ENCODE measurements at regions not wholly inside any gene's neighbourhood (a gene's known extent, or its start where the extent isn't known, plus 50 kb on each side); places are given as distances from the start of the nearest gene placed in this dataset.
"Not testable (repeated sequence)": the region's sequence is repeated elsewhere in the genome, so short reads cannot be mapped to it uniquely, and the experiment has no call there.

GRCh38 chr10:22801785-22802184, 87.4 kb upstream of the PIP4K2A start:
- POLR2A ChIA-PET: no interaction called here
- Mint-ChIP-seq H3K27ac (no peak overlapping the region), H3K27me3 (no peaks in the 10 kb centered on the region), H3K9me3 (no peaks in the 10 kb centered on the region), H3K4me1 (ENCODE audit: low read depth) (no peaks in the 10 kb centered on the region), H3K36me3 (ENCODE audit: low read depth) (no peaks in the 10 kb centered on the region), H3K4me3 (no peak overlapping the region)
- DNase-seq (no peak), ATAC-seq (ENCODE audit: poor library complexity) (no peak)
- CTCF ChIA-PET: interaction anchor here (0.6 kb wide), 1 partner anchor 32 kb away, joined by 3 read pairs; no protein-coding TSS in a partner anchor
- intact Hi-C loops (cut with DNase I, micrococcal nuclease): no loop called here
- no peak overlapping the region for H3K4me3 ChIP-seq (ENCODE audit: low read length)
- H3K4me1 ChIP-seq (ENCODE audit: insufficient read depth, low read length): no peaks in the 10 kb centered on the region
- H3K27ac ChIP-seq (ENCODE audit: low read depth in 1 of 2, low read length in 2 of 2): no peak overlapping the region
- TF ChIP-seq CTCF (IDR thresholded peaks at IDR 0.05): no peak
- no peaks in the 10 kb centered on the region for H3K27me3 ChIP-seq (ENCODE audit: control insufficient read depth in 1 of 2, insufficient read depth in 2 of 2, low read length in 2 of 2)
- no peaks in the 10 kb centered on the region for H3K36me3 ChIP-seq (ENCODE audit: insufficient read depth, low read length)
- no peaks in the 10 kb centered on the region for H3K9me3 ChIP-seq (ENCODE audit: control insufficient read depth in 1 of 2, insufficient read depth in 1 of 2, low read length in 2 of 2)

GRCh38 chr10:22797796-22798195, 83.4 kb upstream of the PIP4K2A start:
- H3K9me3 Mint-ChIP-seq; CTCF ChIA-PET; H3K27me3 Mint-ChIP-seq; ATAC-seq (ENCODE audit: poor library complexity); intact Hi-C loops (cut with DNase I, micrococcal nuclease); H3K4me1 Mint-ChIP-seq (ENCODE audit: low read depth); H3K27ac ChIP-seq (ENCODE audit: low read depth in 1 of 2, low read length in 2 of 2); H3K27ac Mint-ChIP-seq; DNase-seq; H3K4me3 ChIP-seq (ENCODE audit: low read length); H3K36me3 Mint-ChIP-seq (ENCODE audit: low read depth); H3K4me1 ChIP-seq (ENCODE audit: insufficient read depth, low read length); H3K27me3 ChIP-seq (ENCODE audit: control insufficient read depth in 1 of 2, insufficient read depth in 2 of 2, low read length in 2 of 2); H3K36me3 ChIP-seq (ENCODE audit: insufficient read depth, low read length); H3K4me3 Mint-ChIP-seq; H3K9me3 ChIP-seq (ENCODE audit: control insufficient read depth in 1 of 2, insufficient read depth in 1 of 2, low read length in 2 of 2): not testable (repeated sequence)
- POLR2A ChIA-PET: interaction anchor here (0.7 kb wide), 1 partner anchor 138 kb away, joined by 5 read pairs; no protein-coding TSS in a partner anchor

GRCh38 chr10:22795546-22795945, 81.2 kb upstream of the PIP4K2A start:
- H3K27ac Mint-ChIP-seq: no peak overlapping the region
- Histone ChIP-seq H3K4me3 (ENCODE audit: low read length) (no peak overlapping the region), H3K9me3 (ENCODE audit: control insufficient read depth in 1 of 2, insufficient read depth in 1 of 2, low read length in 2 of 2) (no peaks in the 10 kb centered on the region), H3K36me3 (ENCODE audit: insufficient read depth, low read length) (no peaks in the 10 kb centered on the region), H3K4me1 (ENCODE audit: insufficient read depth, low read length) (no peaks in the 10 kb centered on the region), H3K27me3 (ENCODE audit: control insufficient read depth in 1 of 2, insufficient read depth in 2 of 2, low read length in 2 of 2) (no peaks in the 10 kb centered on the region), H3K27ac (ENCODE audit: low read depth in 1 of 2, low read length in 2 of 2) (no peak overlapping the region)
- no peaks in the 10 kb centered on the region for H3K27me3 Mint-ChIP-seq
- H3K36me3 Mint-ChIP-seq (ENCODE audit: low read depth): no peaks in the 10 kb centered on the region
- no peaks in the 10 kb centered on the region for H3K4me1 Mint-ChIP-seq (ENCODE audit: low read depth)
- intact Hi-C loops (cut with DNase I, micrococcal nuclease): no loop called here
- no peaks in the 10 kb centered on the region for H3K9me3 Mint-ChIP-seq
- no peak overlapping the region for H3K4me3 Mint-ChIP-seq
- POLR2A ChIA-PET: no interaction called here
- no peak for DNase-seq
- CTCF ChIA-PET: no interaction called here
- no peak for TF ChIP-seq CTCF (IDR thresholded peaks at IDR 0.05)
- no peak for ATAC-seq (ENCODE audit: poor library complexity)

GRCh38 chr10:22792161-22792560, 77.8 kb upstream of the PIP4K2A start:
- Histone ChIP-seq H3K9me3 (ENCODE audit: control insufficient read depth in 1 of 2, insufficient read depth in 1 of 2, low read length in 2 of 2) (no peaks in the 10 kb centered on the region), H3K4me1 (ENCODE audit: insufficient read depth, low read length) (no peaks in the 10 kb centered on the region), H3K27me3 (ENCODE audit: control insufficient read depth in 1 of 2, insufficient read depth in 2 of 2, low read length in 2 of 2) (no peaks in the 10 kb centered on the region), H3K36me3 (ENCODE audit: insufficient read depth, low read length) (no peaks in the 10 kb centered on the region), H3K27ac (ENCODE audit: low read depth in 1 of 2, low read length in 2 of 2) (no peak overlapping the region), H3K4me3 (ENCODE audit: low read length) (no peak overlapping the region)
- ChIA-PET POLR2A (no interaction called here), CTCF (no interaction called here)
- Mint-ChIP-seq H3K4me3 (no peak overlapping the region), H3K36me3 (ENCODE audit: low read depth) (no peaks in the 10 kb centered on the region), H3K4me1 (ENCODE audit: low read depth) (no peaks in the 10 kb centered on the region), H3K27me3 (no peaks in the 10 kb centered on the region), H3K27ac (no peak overlapping the region), H3K9me3 (no peaks in the 10 kb centered on the region)
- ATAC-seq (ENCODE audit: poor library complexity) (no peak), DNase-seq (no peak)
- TF ChIP-seq CTCF (IDR thresholded peaks at IDR 0.05): no peak
- intact Hi-C loops (cut with DNase I, micrococcal nuclease): no loop called here
